ENCODE measurements at regions not wholly inside any gene's neighbourhood (a gene's known extent, or its start where the extent isn't known, plus 50 kb on each side); places are given as distances from the start of the nearest gene placed in this dataset.

DNA sequence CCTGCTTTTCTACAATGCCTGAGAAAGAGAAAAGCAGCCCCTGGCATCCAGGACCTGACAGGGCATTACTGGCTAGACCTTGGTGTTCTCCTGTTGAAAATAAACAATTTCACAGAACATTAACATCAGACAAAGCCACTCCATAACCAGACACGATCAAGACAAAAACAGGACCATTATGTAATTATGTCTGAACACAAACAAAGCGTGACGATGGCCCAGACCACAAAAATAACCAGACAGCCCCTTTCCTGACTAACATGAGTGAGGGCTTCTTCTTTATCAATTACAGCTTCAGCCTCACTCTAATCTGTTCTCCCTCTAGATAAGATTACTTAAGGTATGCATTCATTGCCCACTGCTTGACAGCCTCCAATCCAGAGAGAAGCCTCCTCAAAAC lies 172.7 kb upstream of the LMCD1 start:
- no peak for TF ChIP-seq POLR2A (IDR thresholded peaks at IDR 0.05; ENCODE audit: low read depth, low read length)
- TF ChIP-seq POLR2AphosphoS5 (IDR thresholded peaks at IDR 0.05; ENCODE audit: low read depth, low read length) = no peak
- no peak for TF ChIP-seq TAF1 (IDR thresholded peaks at IDR 0.05; ENCODE audit: borderline replicate concordance, low read depth, low read length)
